MM.1S (cell line): ENCODE measurements at regions not wholly inside any gene's neighbourhood (a gene's known extent, or its start where the extent isn't known, plus 50 kb on each side); places are given as distances from the start of the nearest gene placed in this dataset.

ENCODE experiments used
- DNase-seq: peaks from one replicate; pipeline ENCODE4 v3.0.0-alpha.2; 2015
- H2AFZ ChIP-seq: fragments of 300-600 bp; sonication (generic); 2 replicates; pipeline ENCODE4 v1.6.0; 2016; ENCODE audit warnings: antibody characterized with exemption, low read length
- H3F3A ChIP-seq: fragments of 300-600 bp; sonication (generic); 2 replicates; pipeline ENCODE4 v1.6.1; 2016; ENCODE audit warnings: mild to moderate bottlenecking, antibody characterized with exemption, low read length, moderate library complexity, mixed read lengths; ENCODE audit not compliant: insufficient read depth
- H3K27ac ChIP-seq: fragments of 300-600 bp; sonication (generic); 2 replicates; pipeline ENCODE4 v1.5.1; 2016; ENCODE audit warnings: mild to moderate bottlenecking, low read length
- H3K27me3 ChIP-seq: fragments of 300-600 bp; sonication (generic); replicated peaks from 2 replicates; pipeline ENCODE4 v1.6.0; 2016; ENCODE audit warnings: low read length; ENCODE audit not compliant: insufficient read depth
- H3K36me3 ChIP-seq: fragments of 300-600 bp; sonication (generic); replicated peaks from 2 replicates; pipeline ENCODE4 v1.6.1; 2016; ENCODE audit warnings: mild to moderate bottlenecking, low read length, mixed read lengths; ENCODE audit not compliant: insufficient read depth
- H3K4me1 ChIP-seq: fragments of 300-600 bp; sonication (generic); 2 replicates; pipeline ENCODE4 v1.6.1; 2016; ENCODE audit warnings: low read length, mixed read lengths
- H3K4me2 ChIP-seq: fragments of 300-600 bp; sonication (generic); 2 replicates; pipeline ENCODE4 v1.6.0; 2016; ENCODE audit warnings: low read depth, low read length
- H3K4me3 ChIP-seq: fragments of 300-600 bp; sonication (generic); 2 replicates; pipeline ENCODE4 v1.5.1; 2016; ENCODE audit warnings: low read length, mixed read lengths
- H3K79me2 ChIP-seq: fragments of 300-600 bp; sonication (generic); 2 replicates; pipeline ENCODE4 v1.6.1; 2016; ENCODE audit warnings: mixed run types, low read length, mixed read lengths
- H3K9ac ChIP-seq: fragments of 300-600 bp; sonication (generic); 2 replicates; pipeline ENCODE4 v1.6.1; 2016; ENCODE audit warnings: low read length, mixed read lengths
- H3K9me2 ChIP-seq: fragments of 300-600 bp; sonication (generic); replicated peaks from 2 replicates; pipeline ENCODE4 v1.6.1; 2016; ENCODE audit warnings: mild to moderate bottlenecking, low read length, mixed read lengths; ENCODE audit not compliant: insufficient read depth
- H3K9me3 ChIP-seq: fragments of 300-600 bp; sonication (generic); replicated peaks from 2 replicates; pipeline ENCODE4 v1.6.1; 2016; ENCODE audit warnings: mild to moderate bottlenecking, low read length, mixed read lengths; ENCODE audit not compliant: insufficient read depth
- H4K20me1 ChIP-seq: fragments of 300-600 bp; sonication (generic); 2 replicates; pipeline ENCODE4 v1.6.1; 2016; ENCODE audit warnings: mild to moderate bottlenecking, low read length, moderate library complexity, mixed read lengths; ENCODE audit not compliant: insufficient read depth
- EZH2 ChIP-seq: fragments of 300-600 bp; sonication (generic); optimal IDR thresholded peaks from 2 replicates; pipeline ENCODE3; 2017; ENCODE audit warnings: low read depth, mild to moderate bottlenecking, antibody characterized with exemption, low read length, mixed read lengths
- EZH2phosphoT487 ChIP-seq: fragments of 300-600 bp; sonication (generic); IDR thresholded peaks from 2 replicates; pipeline ENCODE4 v1.6.1; 2018; ENCODE audit warnings: antibody characterized with exemption, low read length
- TF ChIP-seq, protein P1 (sequence below): fragments of 300-600 bp; sonication (generic); IDR thresholded peaks from 2 replicates; pipeline ENCODE4 v1.5.1; 2016; ENCODE audit warnings: antibody characterized with exemption, low read length, mixed read lengths

DNA sequence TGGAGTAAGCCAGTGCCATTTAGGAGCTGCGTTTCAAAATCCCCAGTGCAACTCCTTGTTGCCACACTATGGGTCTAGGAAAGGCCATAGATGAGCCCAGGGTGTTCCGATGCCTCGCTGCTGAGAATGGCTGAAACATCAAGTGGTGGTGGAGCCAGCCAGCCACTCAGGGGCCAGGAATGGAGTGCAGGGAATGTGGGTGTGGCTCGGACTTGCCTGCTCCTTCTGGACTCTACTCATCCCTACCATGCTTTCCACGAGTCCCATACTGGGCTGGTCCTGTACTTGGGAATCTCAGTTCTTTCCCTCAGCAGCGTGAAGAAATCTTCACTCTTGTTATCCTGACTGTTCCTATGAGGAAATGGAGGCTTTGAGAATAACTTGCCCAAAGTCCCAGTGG lies 143.5 kb downstream of the INSIG2 start:
- no peak for DNase-seq
- no peak overlapping the region for H3K27ac ChIP-seq
- H3K9ac ChIP-seq = no peak overlapping the region
- no peaks in the 10 kb centered on the region for H3K79me2 ChIP-seq
- no peaks in the 10 kb centered on the region for H3K36me3 ChIP-seq
- no peaks in the 10 kb centered on the region for H4K20me1 ChIP-seq
- no peak overlapping the region for H3K4me3 ChIP-seq
- no peak for TF ChIP-seq EZH2
- TF ChIP-seq, protein P1, sequence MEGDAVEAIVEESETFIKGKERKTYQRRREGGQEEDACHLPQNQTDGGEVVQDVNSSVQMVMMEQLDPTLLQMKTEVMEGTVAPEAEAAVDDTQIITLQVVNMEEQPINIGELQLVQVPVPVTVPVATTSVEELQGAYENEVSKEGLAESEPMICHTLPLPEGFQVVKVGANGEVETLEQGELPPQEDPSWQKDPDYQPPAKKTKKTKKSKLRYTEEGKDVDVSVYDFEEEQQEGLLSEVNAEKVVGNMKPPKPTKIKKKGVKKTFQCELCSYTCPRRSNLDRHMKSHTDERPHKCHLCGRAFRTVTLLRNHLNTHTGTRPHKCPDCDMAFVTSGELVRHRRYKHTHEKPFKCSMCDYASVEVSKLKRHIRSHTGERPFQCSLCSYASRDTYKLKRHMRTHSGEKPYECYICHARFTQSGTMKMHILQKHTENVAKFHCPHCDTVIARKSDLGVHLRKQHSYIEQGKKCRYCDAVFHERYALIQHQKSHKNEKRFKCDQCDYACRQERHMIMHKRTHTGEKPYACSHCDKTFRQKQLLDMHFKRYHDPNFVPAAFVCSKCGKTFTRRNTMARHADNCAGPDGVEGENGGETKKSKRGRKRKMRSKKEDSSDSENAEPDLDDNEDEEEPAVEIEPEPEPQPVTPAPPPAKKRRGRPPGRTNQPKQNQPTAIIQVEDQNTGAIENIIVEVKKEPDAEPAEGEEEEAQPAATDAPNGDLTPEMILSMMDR = no peak
- TF ChIP-seq EZH2phosphoT487 = no peak
- H3K9me3 ChIP-seq = no peaks in the 10 kb centered on the region
- H3K4me1 ChIP-seq = no peaks in the 10 kb centered on the region
- no peaks in the 10 kb centered on the region for H3F3A ChIP-seq
- no peaks in the 10 kb centered on the region for H3K27me3 ChIP-seq
- no peaks in the 10 kb centered on the region for H3K9me2 ChIP-seq
- H2AFZ ChIP-seq = no peak overlapping the region
- no peak overlapping the region for H3K4me2 ChIP-seq

DNA sequence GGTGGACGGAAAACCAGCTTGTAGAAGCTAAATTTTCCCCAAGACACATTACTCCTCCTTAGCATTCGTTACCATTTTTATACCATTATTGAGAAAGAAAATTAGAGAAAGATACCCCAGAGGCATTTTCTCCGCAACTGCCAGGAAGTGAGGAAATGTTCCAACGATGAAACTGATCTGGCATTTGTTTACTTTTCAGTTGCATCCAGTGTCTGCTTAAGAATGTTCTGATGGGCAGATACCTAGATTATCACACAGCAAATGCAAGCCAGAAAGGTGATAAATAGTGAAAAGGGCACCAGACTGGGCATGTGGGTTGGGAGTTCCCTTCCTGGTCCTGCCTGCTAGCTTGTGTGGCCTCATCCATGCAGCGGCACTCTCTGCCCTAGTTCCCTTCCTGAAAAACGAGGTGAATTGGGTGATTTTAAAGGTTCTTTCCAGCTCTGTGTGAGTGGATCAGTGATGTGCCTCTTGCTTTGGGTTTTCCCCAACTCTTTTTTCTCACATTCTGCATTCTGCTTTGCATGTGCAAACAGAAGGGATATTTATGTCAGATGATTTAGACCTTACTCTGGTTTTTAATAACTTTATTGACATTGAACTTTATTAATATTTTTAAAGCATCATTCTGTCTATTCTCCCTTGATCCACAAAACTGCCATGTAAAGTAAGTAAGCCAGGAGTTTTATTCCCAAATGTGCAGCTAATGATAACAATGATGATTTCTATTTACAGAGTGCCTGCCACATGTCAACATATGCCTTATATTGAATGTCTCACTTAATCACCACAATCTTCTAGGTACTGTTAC lies 139.6 kb downstream of the INSIG2 start:
- TF ChIP-seq EZH2phosphoT487 (no peak), EZH2 (no peak)
- TF ChIP-seq, protein P1 = no peak
- Histone ChIP-seq H3K9me2 (no peaks in the 10 kb centered on the region), H3K9me3 (no peaks in the 10 kb centered on the region), H3K4me1 (no peaks in the 10 kb centered on the region), H3K9ac (no peak overlapping the region), H3K4me2 (no peak overlapping the region), H3K27ac (no peak overlapping the region), H3K4me3 (no peak overlapping the region), H3K36me3 (no peaks in the 10 kb centered on the region), H3F3A (peaks cover 10% of the 10 kb centered on the region; the same call in 1 of the 2 replicates), H3K79me2 (no peaks in the 10 kb centered on the region), H3K27me3 (no peaks in the 10 kb centered on the region), H4K20me1 (no peaks in the 10 kb centered on the region), H2AFZ (no peak overlapping the region)
- DNase-seq = no peak

DNA sequence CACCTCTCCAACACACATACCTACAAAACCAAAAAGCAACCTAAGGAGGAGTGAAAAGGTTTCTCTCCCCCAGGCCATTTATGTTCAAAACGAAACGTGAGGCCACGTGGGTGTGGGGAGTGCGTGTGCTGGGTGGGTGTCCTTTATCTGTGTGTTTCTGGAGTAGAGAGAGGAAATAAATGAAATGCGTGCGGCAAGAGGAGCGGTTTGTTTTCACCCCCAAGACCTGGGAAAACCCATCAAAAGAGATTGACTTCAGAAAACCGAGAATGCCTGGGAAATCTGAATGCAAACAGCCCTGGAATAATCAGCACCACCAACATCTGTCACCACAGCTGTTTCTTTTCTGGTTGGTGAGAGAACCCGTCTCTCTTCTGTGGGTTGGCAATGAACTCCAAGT lies 137.4 kb downstream of the INSIG2 start:
- Histone ChIP-seq H3F3A (peaks cover 25% of the 10 kb centered on the region; the same call in 1 of the 2 replicates), H3K27me3 (no peaks in the 10 kb centered on the region), H4K20me1 (no peaks in the 10 kb centered on the region), H3K4me2 (no peak overlapping the region), H3K9ac (no peak overlapping the region), H3K9me3 (no peaks in the 10 kb centered on the region), H3K27ac (no peak overlapping the region), H3K79me2 (no peaks in the 10 kb centered on the region), H2AFZ (no peak overlapping the region), H3K4me3 (no peak overlapping the region), H3K9me2 (no peaks in the 10 kb centered on the region), H3K4me1 (peaks cover 12% of the 10 kb centered on the region), H3K36me3 (no peaks in the 10 kb centered on the region)
- no peak for TF ChIP-seq EZH2
- no peak for TF ChIP-seq EZH2phosphoT487
- TF ChIP-seq, protein P1 = no peak
- DNase-seq = no peak
